HG03064 (cell line): ENCODE measurements at regions not wholly inside any gene's neighbourhood (a gene's known extent, or its start where the extent isn't known, plus 50 kb on each side); places are given as distances from the start of the nearest gene placed in this dataset.

Experiments used
- ATAC-seq: cut with Tn5 transposase; IDR thresholded peaks from one replicate; pipeline ENCODE4 v1.9.1; 2021; ENCODE audit warnings: low read depth; ENCODE audit not compliant: unreplicated experiment

DNA sequence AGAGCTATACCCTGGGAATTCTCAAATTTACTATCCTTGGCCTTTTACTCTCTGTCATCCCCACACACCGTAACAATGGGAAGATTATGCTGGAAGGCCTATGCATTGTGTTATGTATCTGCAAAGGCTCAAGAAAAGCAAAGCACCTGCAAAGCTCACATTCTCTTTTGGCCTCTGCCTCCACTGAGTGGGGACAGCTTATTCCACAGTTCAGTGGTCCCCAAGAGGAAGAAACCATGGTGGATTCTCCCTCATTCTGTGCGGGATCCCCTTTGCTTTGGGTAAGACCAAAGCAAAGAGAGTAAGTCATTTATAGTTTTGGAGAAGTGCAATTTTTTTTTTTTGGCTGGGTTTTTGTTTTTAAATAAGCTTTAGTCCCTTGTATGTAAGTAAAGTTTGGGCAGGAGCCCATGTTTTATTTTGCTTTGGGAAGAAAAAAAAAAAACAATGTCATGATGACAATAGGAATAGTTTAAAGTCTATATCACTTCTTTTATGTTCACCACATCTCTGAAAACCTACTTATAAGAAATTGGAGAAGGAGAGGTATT lies 530.6 kb downstream of the FGF9 start:
- ATAC-seq, result no peak

DNA sequence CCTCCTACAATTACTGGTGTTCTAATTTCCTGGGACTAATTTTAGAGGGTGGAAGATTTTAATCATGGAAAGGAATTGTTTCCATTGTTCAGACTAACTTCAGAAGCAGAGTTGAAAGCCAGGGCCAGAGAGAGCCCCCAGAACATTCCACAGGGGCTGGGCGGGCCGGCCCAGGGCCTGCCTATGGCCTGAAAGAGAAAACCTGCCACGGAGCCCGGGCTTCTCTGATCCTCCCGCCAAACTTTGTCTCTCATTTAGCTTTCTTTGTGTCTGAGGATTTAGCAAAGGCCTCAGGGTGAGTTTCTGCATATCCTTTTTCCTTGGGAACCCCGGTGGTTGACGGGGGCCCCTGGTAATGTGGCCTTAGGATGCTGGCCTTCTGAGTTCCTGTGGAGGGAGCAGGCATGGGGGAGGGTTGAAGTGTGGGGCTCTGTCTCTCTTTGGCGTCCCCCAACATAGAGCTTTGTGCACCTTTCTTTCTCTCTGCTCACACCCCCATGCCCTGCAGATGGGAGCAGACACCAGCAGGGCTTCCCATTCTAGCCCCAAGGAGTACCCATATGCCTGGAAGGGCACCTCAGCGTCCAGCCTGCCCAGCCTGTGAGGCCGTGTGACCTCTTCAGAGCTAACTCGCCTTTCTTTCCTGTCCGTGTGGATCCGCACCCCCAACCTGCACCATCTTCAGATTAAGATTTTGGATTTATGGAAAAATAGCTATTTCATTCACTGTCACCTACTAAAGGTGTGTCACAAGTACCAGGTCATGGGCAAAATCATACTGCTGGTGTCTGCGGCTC lies 539.5 kb downstream of the FGF9 start:
- no peak for ATAC-seq

GRCh38 chr13:22211876-22212275 lies 541.0 kb downstream of the FGF9 start:
- ATAC-seq, result no peak

DNA sequence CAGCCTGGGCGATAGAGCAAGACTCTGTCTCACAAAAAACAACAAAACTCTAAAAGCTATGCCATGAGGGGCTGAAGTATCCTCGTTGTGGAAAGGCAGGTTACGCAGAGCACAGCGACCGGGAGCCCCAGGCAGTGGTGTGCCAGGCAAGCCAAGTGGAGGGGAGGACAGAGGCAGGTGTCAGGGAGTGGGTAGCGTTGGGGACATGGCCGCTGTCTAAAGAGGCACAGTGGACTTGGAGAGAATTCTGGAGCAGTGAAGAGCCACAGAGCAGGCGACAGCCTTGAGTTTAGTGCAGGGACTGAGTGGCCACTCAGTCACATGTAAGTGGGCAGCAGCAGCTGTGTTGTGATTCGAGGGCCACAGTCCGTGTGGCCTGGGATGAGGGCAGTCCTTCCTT lies 541.7 kb downstream of the FGF9 start:
- ATAC-seq, result no peak

- ATAC-seq, result no peak
Observed at GRCh38 chr13:22214184-22214583, 543.3 kb downstream of the FGF9 start.

DNA sequence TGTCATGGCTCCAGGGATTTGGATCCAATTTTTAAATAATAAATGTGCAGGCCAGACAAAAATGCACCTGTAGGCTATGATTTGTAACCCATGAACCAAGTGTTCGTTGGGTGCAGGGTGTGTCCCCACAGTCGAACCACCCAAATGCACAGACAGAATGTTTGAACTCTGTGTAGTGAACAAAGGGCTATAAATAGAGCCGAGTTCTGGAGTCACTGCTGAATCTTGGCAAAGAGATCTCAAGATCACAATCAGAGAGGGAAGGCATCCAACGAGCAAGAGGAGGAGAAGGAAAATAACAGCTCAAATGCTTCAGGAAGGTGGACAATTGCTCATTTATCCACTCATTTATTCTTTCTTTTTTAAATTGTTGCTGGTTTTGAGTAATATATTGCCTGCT lies 547.9 kb downstream of the FGF9 start:
- no peak for ATAC-seq

DNA sequence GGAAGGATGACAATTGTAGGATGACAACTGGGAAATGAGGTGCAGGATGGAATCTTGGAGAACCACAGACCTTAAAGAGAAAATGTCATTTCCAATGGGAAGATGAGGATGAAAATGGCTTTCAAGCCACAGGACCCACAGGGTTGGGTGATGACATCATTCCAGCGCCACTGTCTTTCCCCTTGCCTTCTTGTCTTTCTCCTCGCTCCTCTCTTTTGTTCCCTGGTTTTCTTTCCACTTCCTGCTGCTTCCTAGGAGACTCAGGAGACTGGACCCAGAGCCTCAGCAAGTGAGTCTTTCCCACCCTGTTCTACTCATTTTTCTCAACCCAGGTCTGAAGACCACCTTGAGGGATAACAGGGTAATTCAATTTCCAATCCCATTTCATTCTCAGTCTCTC lies 548.8 kb downstream of the FGF9 start:
- ATAC-seq, result no peak

GRCh38 chr13:22220151-22221135 lies 549.6 kb downstream of the FGF9 start:
- no peak for ATAC-seq

GRCh38 chr13:22223411-22223810 lies 552.5 kb downstream of the FGF9 start:
- ATAC-seq, result no peak

GRCh38 chr13:22226086-22226485 lies 555.2 kb downstream of the FGF9 start:
- ATAC-seq, result no peak

- no peak for ATAC-seq
Observed at GRCh38 chr13:22227895-22228294, 557.0 kb downstream of the FGF9 start.

DNA sequence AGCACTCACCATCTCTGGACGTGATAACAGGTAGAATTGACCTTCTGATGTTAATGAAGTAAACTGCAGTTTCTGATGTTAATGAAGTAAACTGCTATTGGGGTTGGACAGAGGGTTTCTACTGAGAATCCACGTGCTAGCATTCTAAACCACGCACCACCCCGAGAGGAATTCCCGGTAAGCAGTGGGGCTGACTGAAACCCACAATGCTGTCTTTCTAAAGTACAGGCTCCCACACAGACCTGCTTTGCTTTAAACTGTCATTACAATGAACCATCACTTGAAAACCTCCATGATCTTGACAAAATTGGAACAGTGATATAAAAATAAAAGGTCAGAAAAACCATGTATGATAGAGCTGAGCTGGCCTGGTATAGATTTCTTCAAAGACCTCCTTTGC lies 559.0 kb downstream of the FGF9 start:
- ATAC-seq, result no peak

DNA sequence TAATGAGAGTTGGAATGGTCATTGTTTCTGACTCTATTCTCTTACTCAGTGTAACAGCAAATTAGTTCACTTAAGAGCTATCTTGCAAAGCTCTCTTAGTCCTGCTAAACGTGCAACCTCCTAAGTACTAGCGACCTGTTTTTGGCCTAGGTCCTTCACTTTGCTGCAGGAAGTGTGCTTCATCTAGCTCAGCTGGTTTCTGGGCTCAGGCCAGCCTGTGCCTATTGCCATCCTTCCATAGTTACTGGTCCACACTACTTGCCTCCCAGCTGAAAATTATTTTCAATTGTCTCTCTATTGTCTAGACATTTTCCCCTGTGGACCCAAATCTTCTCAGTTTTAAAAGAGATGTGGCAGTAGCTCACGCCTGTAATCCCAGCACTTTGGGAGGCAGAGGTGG lies 561.3 kb downstream of the FGF9 start:
- ATAC-seq, result no peak

DNA sequence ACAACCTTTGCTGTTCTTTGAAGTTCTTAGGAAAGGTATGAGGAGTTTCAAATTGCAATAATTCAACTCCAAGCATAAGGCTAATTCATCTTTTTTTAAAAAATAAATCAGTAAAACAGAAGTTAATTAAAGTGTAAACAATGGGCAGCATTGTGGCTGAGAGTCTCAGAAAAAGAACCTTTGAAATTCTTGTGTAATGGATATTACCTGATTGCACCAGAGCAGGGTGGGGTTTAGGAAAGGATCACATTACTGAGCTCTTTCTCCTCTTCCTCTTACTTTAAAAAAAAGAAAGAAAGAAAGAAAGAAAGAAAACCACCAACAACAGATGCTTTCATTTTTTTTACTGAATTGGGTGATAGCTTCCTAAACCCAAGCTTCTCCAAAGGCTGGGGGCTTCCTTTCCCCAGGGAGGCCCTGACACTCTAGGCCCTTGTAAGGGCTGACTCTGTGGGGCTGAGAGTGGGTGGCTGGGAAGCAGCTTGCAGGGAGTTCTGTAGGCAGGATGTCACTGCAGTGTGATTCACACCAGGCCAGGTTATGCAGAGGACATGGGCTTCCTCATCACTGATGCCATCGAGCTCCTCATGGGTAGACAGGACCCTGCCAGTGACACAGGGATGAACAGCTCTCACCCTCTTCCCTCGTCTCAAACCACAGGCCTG lies 564.5 kb downstream of the FGF9 start:
- ATAC-seq, result no peak

- no peak for ATAC-seq
Observed at GRCh38 chr13:22235950-22236290, 565.0 kb downstream of the FGF9 start.

GRCh38 chr13:22238269-22238668 lies 567.4 kb downstream of the FGF9 start:
- no peak for ATAC-seq

- ATAC-seq, result no peak
Observed at GRCh38 chr13:22240716-22241115, 569.8 kb downstream of the FGF9 start.

GRCh38 chr13:22243469-22244163 lies 572.7 kb downstream of the FGF9 start:
- no peak for ATAC-seq

DNA sequence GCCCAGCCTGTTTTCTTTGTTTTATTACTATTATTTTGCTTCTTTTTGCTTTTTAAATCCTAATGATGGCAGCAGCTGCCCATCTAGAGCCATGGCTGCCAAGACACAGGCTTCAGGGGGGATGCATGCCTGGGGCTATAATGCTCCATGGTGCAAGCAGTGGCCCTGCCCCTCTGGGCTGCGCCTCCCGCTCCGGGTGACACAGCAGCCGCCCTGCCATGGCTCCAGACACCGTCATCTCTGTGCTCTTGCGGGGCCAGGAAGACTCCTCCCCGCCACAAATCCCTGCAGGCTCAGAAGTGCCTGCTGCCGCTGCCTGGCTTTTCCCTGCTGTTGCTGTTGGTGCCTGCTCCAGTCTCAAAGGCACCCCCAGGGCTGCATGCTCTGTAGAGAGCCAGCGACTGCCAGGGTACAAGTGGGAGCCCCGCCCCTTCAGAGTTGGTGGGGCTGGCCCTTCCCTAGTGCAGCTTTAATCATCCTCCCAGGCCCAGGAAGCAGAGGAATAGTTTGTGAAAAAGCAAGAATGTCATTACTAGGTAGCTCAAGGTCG lies 581.5 kb downstream of the FGF9 start:
- ATAC-seq, result no peak

DNA sequence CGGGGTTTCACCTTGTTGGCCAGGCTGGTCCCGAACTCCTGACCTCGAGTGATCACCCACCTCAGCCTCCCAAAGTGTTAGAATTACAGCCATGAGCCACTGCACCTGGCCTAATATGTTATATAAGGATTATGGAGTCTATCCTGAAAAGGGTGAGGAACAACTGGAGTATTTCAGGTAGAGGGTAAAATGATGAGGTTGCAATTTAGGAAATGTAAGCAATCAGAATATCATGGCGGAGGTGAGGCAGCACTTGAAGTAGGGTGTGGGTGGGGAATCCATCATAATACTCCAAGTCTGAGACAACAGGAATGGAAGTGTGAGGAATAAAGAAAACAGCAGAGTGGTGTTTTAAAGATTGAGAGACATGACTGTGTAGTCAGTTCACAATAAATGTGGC lies 582.2 kb downstream of the FGF9 start:
- no peak for ATAC-seq
